ENCODE measurements at regions not wholly inside any gene's neighbourhood (a gene's known extent, or its start where the extent isn't known, plus 50 kb on each side); places are given as distances from the start of the nearest gene placed in this dataset.

- DNase-seq = no peak
Measured at GRCh38 chr17:77697480-77698400, 260.8 kb upstream of the TNRC6C start.

GRCh38 chr17:77698903-77699623 lies 259.4 kb upstream of the TNRC6C start:
- DNase-seq = no peak

- DNase-seq = no peak
Measured at GRCh38 chr17:77700165-77700881, 258.2 kb upstream of the TNRC6C start.

- DNase-seq = no peak
Measured at GRCh38 chr17:77701996-77702395, 256.5 kb upstream of the TNRC6C start.

GRCh38 chr17:77704048-77704815 lies 254.3 kb upstream of the TNRC6C start:
- DNase-seq = no peak

- DNase-seq = no peak
Measured at GRCh38 chr17:77706938-77707337, 251.6 kb upstream of the TNRC6C start.

GRCh38 chr17:77707546-77707945 lies 251.0 kb upstream of the TNRC6C start:
- no peak for DNase-seq

GRCh38 chr17:77708049-77708448 lies 250.5 kb upstream of the TNRC6C start:
- no peak for DNase-seq

- no peak for DNase-seq
Measured at GRCh38 chr17:77708936-77709335, 249.6 kb upstream of the TNRC6C start.

GRCh38 chr17:77709594-77709993 lies 248.9 kb upstream of the TNRC6C start:
- no peak for DNase-seq

- no peak for DNase-seq
Measured at GRCh38 chr17:77712578-77712977, 245.9 kb upstream of the TNRC6C start.

GRCh38 chr17:77716289-77716926 lies 242.1 kb upstream of the TNRC6C start:
- DNase-seq = no peak

- DNase-seq = no peak
Measured at GRCh38 chr17:77717941-77718668, 240.4 kb upstream of the TNRC6C start.

- DNase-seq = no peak
Measured at GRCh38 chr17:77718669-77718961, 239.9 kb upstream of the TNRC6C start.

GRCh38 chr17:77719806-77720205 lies 238.7 kb upstream of the TNRC6C start:
- DNase-seq = no peak

- DNase-seq = no peak
Measured at GRCh38 chr17:77720946-77721845, 237.3 kb upstream of the TNRC6C start.

- DNase-seq = peak; percentile 48
Measured at GRCh38 chr17:77721846-77722160, 236.7 kb upstream of the TNRC6C start.

- DNase-seq = no peak
Measured at GRCh38 chr17:77722366-77722765, 236.1 kb upstream of the TNRC6C start.

GRCh38 chr17:77723071-77723908 lies 235.2 kb upstream of the TNRC6C start:
- DNase-seq = no peak
